Aorta (tissue), 5 donors: ENCODE measurements at regions not wholly inside any gene's neighbourhood (a gene's known extent, or its start where the extent isn't known, plus 50 kb on each side); places are given as distances from the start of the nearest gene placed in this dataset.
"Not testable (repeated sequence)": the region's sequence is repeated elsewhere in the genome, so short reads cannot be mapped to it uniquely, and the experiment has no call there.

ENCODE experiments used
- ATAC-seq: fragments of 200-7000 bp; cut with Tn5 transposase; one replicate; pipeline ENCODE4 v1.9.1; 2022; ENCODE audit warnings: moderate library complexity; ENCODE audit not compliant: low FRiP score
- DNase-seq, 2 donors: peaks; one replicate each; pipeline ENCODE4 v3.0.0-alpha.2; 2020
- H3K27ac ChIP-seq, 2 donors: one replicate each; pipeline ENCODE4 v1.5.1; 2013; ENCODE audit warnings: low read length in 2 of 2, mild to moderate bottlenecking in 2 of 2, moderate library complexity in 2 of 2, control low read depth in 1 of 2, inconsistent platforms in 1 of 2, low read depth in 1 of 2
- H3K27me3 ChIP-seq, 2 donors: one replicate each; pipeline ENCODE4 v1.6.1; 2013; ENCODE audit warnings: control low read depth in 1 of 2, low read length in 1 of 2, mild to moderate bottlenecking in 1 of 2, moderate library complexity in 1 of 2; ENCODE audit not compliant: insufficient read depth in 2 of 2, control insufficient read depth in 1 of 2
- H3K36me3 ChIP-seq, 2 donors: one replicate each; pipeline ENCODE4 v1.6.1; 2013; ENCODE audit warnings: control low read depth in 1 of 2, low read length in 1 of 2, mild to moderate bottlenecking in 1 of 2; ENCODE audit not compliant: insufficient read depth in 2 of 2, control insufficient read depth in 1 of 2
- H3K4me1 ChIP-seq, 2 donors: one replicate each; pipeline ENCODE4 v1.6.1; 2013; ENCODE audit warnings: low read length in 2 of 2, control low read depth in 1 of 2, mild to moderate bottlenecking in 1 of 2, moderate library complexity in 1 of 2; ENCODE audit not compliant: insufficient read depth in 2 of 2, control insufficient read depth in 1 of 2
- H3K4me3 ChIP-seq, 2 donors: one replicate each; pipeline ENCODE4 v1.5.1; 2013; ENCODE audit warnings: low read length in 2 of 2, control low read depth in 1 of 2, mild to moderate bottlenecking in 1 of 2
- H3K9me3 ChIP-seq: one replicate; pipeline ENCODE4 v1.6.1; 2013; ENCODE audit warnings: mild to moderate bottlenecking, low read length; ENCODE audit not compliant: control insufficient read depth
- WGBS, 2 donors: extraction: QIAGEN DNeasy Blood & Tissue Kit; methylation state at CpG; one replicate each; pipeline ENCODE4 v1.1.7; 2013; 5-methylcytosine and 5-hydroxymethylcytosine counted together
- intact Hi-C, 2 donors: fragments of 100-400 bp; cut with DNase I; formaldehyde crosslinking; loops; one replicate each; pipeline versions ENCODE4 v1.14.2 to v1.15.0; 2022
- donor health status: healthy with polysubstance abuse.
- donor health status: Bipolar disorder and iron deficiency.
- donor health status: DM: no; HTN: no; CAD: no.
- donor health status: DM: no; HTN: no; CAD: no.
- donor health status: DM: yes; HTN: yes; CAD: no.

DNA sequence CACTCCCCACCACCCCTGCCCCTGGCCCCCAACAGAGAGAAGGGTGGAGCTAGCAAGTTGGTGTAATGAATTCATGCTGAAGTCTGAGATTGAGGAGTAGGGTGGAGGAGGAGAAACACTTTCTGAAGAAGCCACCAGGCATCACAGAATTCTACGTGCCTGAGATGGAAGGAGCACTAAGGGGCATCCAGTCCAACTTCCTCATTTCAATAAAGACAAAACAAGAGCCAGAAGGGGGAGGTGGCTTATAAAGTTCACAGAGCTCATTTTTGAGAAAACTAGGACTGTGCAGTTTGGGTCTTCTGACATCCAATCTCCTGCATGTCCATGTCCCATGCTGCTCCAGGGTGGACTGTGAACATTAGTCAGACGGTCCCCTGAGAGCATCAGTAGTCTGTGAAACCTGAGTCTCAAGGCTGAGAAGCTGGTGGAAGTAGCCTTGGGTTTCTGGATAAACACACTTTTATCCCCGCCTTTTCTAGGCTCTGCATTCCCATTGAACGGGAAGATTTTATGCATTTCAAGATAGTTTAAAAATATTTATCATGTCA, 77.7 kb downstream of the TRIM43 start:
- Histone ChIP-seq H3K27ac (no peak overlapping the region), H3K36me3 (no peaks in the 10 kb centered on the region), H3K4me1 (no peaks in the 10 kb centered on the region), H3K4me3 (no peak overlapping the region), H3K27me3 (no peaks in the 10 kb centered on the region), H3K9me3 (no peaks in the 10 kb centered on the region)
- 26 to 41% methylated on average over 4 of the region's 4 CpGs for WGBS, 2 donors
- no peak for DNase-seq
- ATAC-seq, result no peak
- intact Hi-C loops, result no loop called here

DNA sequence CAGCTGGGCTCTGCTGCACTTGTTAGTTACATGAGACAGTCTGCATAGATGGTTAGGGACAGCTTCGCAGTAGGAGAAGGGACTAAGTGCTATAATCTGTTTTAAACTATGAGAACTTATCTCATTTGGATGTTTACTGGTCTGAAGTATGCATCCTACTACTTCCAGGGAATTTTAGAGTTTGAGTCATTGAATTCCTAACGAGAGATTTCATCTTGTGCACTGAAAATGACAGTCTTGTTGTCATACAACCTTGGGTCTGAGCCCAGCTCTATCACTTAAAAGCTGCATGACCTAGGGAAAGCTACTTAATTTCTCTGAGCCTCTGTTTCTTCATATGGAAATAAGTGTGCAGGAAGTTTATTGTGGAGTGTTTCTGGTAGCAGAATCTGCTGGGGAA, 78.4 kb downstream of the TRIM43 start:
- Histone ChIP-seq H3K4me1 (no peaks in the 10 kb centered on the region), H3K27me3 (no peaks in the 10 kb centered on the region), H3K9me3 (no peaks in the 10 kb centered on the region), H3K4me3 (no peak overlapping the region), H3K36me3 (no peaks in the 10 kb centered on the region), H3K27ac (no peak overlapping the region)
- 61 to 63% methylated on average over 2 of the region's 2 CpGs for WGBS, 2 donors
- ATAC-seq (no peak), DNase-seq (no peak)
- intact Hi-C loops, result no loop called here

- DNase-seq (no peak), ATAC-seq (no peak)
- H3K9me3 ChIP-seq, result no peaks in the 10 kb centered on the region
- intact Hi-C loops, result no loop called here
- no peaks in the 10 kb centered on the region for H3K4me1 ChIP-seq
- no peaks in the 10 kb centered on the region for H3K36me3 ChIP-seq
- 66 to 78% methylated on average over 2 of the region's 2 CpGs for WGBS, 2 donors
- H3K27ac ChIP-seq, result no peak overlapping the region
- H3K27me3 ChIP-seq, result no peaks in the 10 kb centered on the region
- H3K4me3 ChIP-seq, result no peak overlapping the region
These were observed 78.9 kb downstream of the TRIM43 start for GRCh38 chr2:95670686-95671085.

GRCh38 chr2:95671171-95671570, 79.4 kb downstream of the TRIM43 start:
- H3K4me1 ChIP-seq, H3K4me3 ChIP-seq, intact Hi-C loops, H3K27me3 ChIP-seq, H3K9me3 ChIP-seq, H3K27ac ChIP-seq, ATAC-seq, H3K36me3 ChIP-seq, DNase-seq: not testable (repeated sequence)
- WGBS, 2 donors, result 92% methylated on average over 4 of the region's 4 CpGs

DNA sequence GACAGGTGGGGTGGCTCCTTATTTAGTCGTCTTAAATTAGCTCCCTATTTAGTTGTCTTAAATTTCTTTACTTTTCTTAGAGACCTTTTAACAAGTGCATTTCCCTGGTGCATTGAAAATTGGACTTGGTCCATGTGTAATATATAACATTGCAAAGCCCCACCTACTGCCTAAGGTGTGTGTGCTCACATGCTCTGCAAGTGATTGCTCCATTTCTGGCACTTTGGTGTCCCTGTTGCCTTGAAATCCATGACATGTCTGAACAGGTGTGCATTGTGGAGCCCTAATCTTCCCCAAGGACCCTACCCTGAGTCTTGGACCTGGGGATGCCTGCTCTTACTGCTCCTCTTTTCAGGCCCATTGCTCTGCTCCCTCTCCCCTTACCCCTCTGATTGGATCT, 80.2 kb downstream of the TRIM43 start:
- DNase-seq, H3K9me3 ChIP-seq, H3K27me3 ChIP-seq, H3K27ac ChIP-seq, H3K4me1 ChIP-seq, H3K36me3 ChIP-seq, ATAC-seq, H3K4me3 ChIP-seq, intact Hi-C loops: not testable (repeated sequence)
- 65 to 73% methylated on average over 1 of the region's 1 CpG for WGBS, 2 donors

DNA sequence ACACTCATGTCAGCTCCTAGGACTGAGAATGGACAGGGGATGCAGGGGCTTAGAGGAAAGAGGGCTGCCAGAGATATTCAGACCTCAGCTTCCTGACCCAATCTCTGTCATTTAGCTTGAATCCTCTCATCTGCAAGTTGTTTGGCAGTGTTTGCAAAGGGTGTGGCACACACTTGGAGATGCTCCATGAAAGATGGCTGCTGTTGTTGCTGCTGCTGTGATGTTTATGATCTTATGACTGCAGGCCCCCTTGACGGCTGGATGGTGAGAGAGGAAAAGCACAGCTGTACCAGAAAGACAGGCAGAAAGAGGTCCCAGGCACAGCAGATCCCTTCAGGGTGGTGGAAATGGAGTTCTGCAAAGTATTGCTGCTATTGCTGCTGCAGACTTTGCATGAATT, 80.7 kb downstream of the TRIM43 start:
- H3K4me1 ChIP-seq, H3K9me3 ChIP-seq, intact Hi-C loops, ATAC-seq, H3K27me3 ChIP-seq, H3K4me3 ChIP-seq, H3K36me3 ChIP-seq, H3K27ac ChIP-seq, DNase-seq: not testable (repeated sequence)
- 69 to 78% methylated on average over 1 of the region's 1 CpG for WGBS, 2 donors

DNA sequence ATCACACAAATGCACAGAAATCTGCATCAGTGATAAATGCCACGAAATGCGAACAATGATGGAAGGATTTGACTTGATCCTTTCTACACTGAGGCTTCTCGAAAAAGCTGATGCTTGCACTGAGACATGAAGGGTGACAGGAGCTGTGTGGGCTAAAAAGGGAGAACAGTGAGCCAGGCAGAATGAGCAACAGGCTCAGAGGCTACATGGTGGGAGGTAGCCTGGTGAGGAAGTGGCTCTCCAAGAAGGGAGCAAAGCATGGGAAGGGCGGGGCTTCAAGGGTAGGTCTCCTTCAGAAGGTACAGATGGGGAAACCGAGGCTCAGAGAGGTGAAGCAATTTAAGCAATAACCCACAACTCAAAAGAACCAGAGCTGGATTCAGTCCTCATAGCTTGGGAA, 82.4 kb downstream of the TRIM43 start:
- Histone ChIP-seq H3K9me3 (no peaks in the 10 kb centered on the region), H3K36me3 (no peaks in the 10 kb centered on the region), H3K27ac (no peak overlapping the region), H3K4me3 (no peak overlapping the region), H3K27me3 (no peaks in the 10 kb centered on the region), H3K4me1 (no peaks in the 10 kb centered on the region)
- intact Hi-C loops, result no loop called here
- no peak for DNase-seq
- ATAC-seq, result no peak
- 82 to 88% methylated on average over 5 of the region's 5 CpGs for WGBS, 2 donors

- H3K4me3 ChIP-seq, H3K9me3 ChIP-seq, H3K4me1 ChIP-seq, DNase-seq, H3K36me3 ChIP-seq, H3K27ac ChIP-seq, ATAC-seq, H3K27me3 ChIP-seq, intact Hi-C loops: not testable (repeated sequence)
- 52 to 55% methylated on average over 1 of the region's 1 CpG for WGBS, 2 donors
These were observed 84.8 kb downstream of the TRIM43 start for GRCh38 chr2:95676573-95676972.

GRCh38 chr2:95677346-95677745, 85.5 kb downstream of the TRIM43 start:
- Histone ChIP-seq H3K4me3 (no peak overlapping the region), H3K27ac (no peak overlapping the region), H3K27me3 (no peaks in the 10 kb centered on the region), H3K4me1 (no peaks in the 10 kb centered on the region), H3K36me3 (no peaks in the 10 kb centered on the region), H3K9me3 (no peaks in the 10 kb centered on the region)
- no peak for DNase-seq
- intact Hi-C loops, result no loop called here
- ATAC-seq, result no peak
- 94 to 97% methylated on average over 4 of the region's 4 CpGs for WGBS, 2 donors
